HG03520 (cell line): ENCODE measurements at regions not wholly inside any gene's neighbourhood (a gene's known extent, or its start where the extent isn't known, plus 50 kb on each side); places are given as distances from the start of the nearest gene placed in this dataset.
"Not testable (repeated sequence)": the region's sequence is repeated elsewhere in the genome, so short reads cannot be mapped to it uniquely, and the experiment has no call there.

Experiments
- ATAC-seq: cut with Tn5 transposase; IDR thresholded peaks from one replicate; pipeline ENCODE4 v1.9.1; 2021; ENCODE audit warnings: mild to moderate bottlenecking, moderate library complexity; ENCODE audit not compliant: unreplicated experiment

GRCh38 chr3:8338424-8338823 is 163.2 kb upstream of the LMCD1 start:
- ATAC-seq, result no peak

- no peak for ATAC-seq
These were observed 159.8 kb upstream of the LMCD1 start for GRCh38 chr3:8341821-8342247.

- ATAC-seq, result no peak
These were observed 158.6 kb upstream of the LMCD1 start for GRCh38 chr3:8343058-8343457.

- ATAC-seq, result no peak
These were observed 156.2 kb upstream of the LMCD1 start for GRCh38 chr3:8345398-8345797.

- no peak for ATAC-seq
These were observed 153.5 kb upstream of the LMCD1 start for GRCh38 chr3:8348076-8348475.

GRCh38 chr3:8352475-8352874 is 149.1 kb upstream of the LMCD1 start:
- ATAC-seq, result no peak

GRCh38 chr3:8353364-8353763 is 148.3 kb upstream of the LMCD1 start:
- ATAC-seq, result no peak

- no peak for ATAC-seq
These were observed 146.3 kb upstream of the LMCD1 start for GRCh38 chr3:8355346-8355745.

- ATAC-seq, result not testable (repeated sequence)
These were observed 145.6 kb upstream of the LMCD1 start for GRCh38 chr3:8356066-8356465.

GRCh38 chr3:8357859-8358258 is 143.8 kb upstream of the LMCD1 start:
- ATAC-seq, result no peak

- no peak for ATAC-seq
These were observed 142.5 kb upstream of the LMCD1 start for GRCh38 chr3:8359133-8359532.

- no peak for ATAC-seq
These were observed 138.4 kb upstream of the LMCD1 start for GRCh38 chr3:8363200-8363599.

- ATAC-seq, result no peak
These were observed 136.1 kb upstream of the LMCD1 start for GRCh38 chr3:8365541-8365940.

GRCh38 chr3:8366219-8366810 is 135.3 kb upstream of the LMCD1 start:
- no peak for ATAC-seq

GRCh38 chr3:8368598-8368997 is 133.0 kb upstream of the LMCD1 start:
- no peak for ATAC-seq

GRCh38 chr3:8369638-8370037 is 132.0 kb upstream of the LMCD1 start:
- no peak for ATAC-seq

GRCh38 chr3:8371085-8371551 is 130.5 kb upstream of the LMCD1 start:
- no peak for ATAC-seq

GRCh38 chr3:8371960-8372463 is 129.6 kb upstream of the LMCD1 start:
- ATAC-seq, result no peak

- ATAC-seq, result no peak
These were observed 120.5 kb upstream of the LMCD1 start for GRCh38 chr3:8380904-8381704.

GRCh38 chr3:8385848-8386620 is 115.6 kb upstream of the LMCD1 start:
- no peak for ATAC-seq

GRCh38 chr3:8387571-8387970 is 114.1 kb upstream of the LMCD1 start:
- no peak for ATAC-seq
